Large intestine (tissue), 3 donors: ENCODE measurements at regions not wholly inside any gene's neighbourhood (a gene's known extent, or its start where the extent isn't known, plus 50 kb on each side); places are given as distances from the start of the nearest gene placed in this dataset.

Source experiments
- DNase-seq, 2 donors: peaks; one replicate each; pipeline versions ENCODE4 v3.0.0 to v3.0.0-alpha.2; 2013
- H3K27ac ChIP-seq: one replicate; pipeline ENCODE4 v1.5.1; 2013; ENCODE audit warnings: low read length
- H3K27me3 ChIP-seq: 2 replicates; pipeline ENCODE4 v1.6.1; 2013; ENCODE audit warnings: low read length; ENCODE audit not compliant: control insufficient read depth, insufficient read depth
- H3K36me3 ChIP-seq: 2 replicates; pipeline ENCODE4 v1.6.1; 2013; ENCODE audit warnings: low read length; ENCODE audit not compliant: control insufficient read depth, insufficient read depth
- H3K4me1 ChIP-seq: one replicate; pipeline ENCODE4 v1.6.1; 2013; ENCODE audit warnings: low read length; ENCODE audit not compliant: control insufficient read depth, insufficient read depth
- H3K4me3 ChIP-seq: one replicate; pipeline ENCODE4 v1.5.1; 2013; ENCODE audit warnings: low read length
- H3K9me3 ChIP-seq: one replicate; pipeline ENCODE4 v1.6.1; 2013; ENCODE audit warnings: mild to moderate bottlenecking, low read depth, low read length, moderate library complexity; ENCODE audit not compliant: control insufficient read depth
- WGBS: methylation state at CpG from one replicate; pipeline ENCODE4 v1.1.5; 2013; ENCODE audit warnings: low lambda C conversion rate; ENCODE audit not compliant: insufficient coverage; 5-methylcytosine and 5-hydroxymethylcytosine counted together

DNA sequence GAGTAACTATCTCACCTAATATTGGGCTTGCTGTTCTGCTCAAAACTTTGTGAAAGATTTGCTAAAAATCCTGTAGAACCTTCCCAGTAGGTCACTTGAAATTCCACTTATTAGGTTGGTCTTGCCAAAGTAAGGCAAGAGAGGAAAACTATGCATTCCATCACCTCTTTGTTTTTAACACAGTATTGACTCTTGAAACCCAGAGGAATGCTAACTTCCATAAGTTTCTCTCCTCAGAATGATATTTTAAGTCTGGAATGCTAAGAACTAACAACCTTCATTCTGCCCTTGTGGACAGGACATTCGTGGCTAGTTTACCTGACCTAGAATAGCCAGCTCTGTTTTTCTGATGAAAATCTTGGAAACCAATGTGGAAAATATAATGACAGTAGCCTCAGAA is 154.5 kb downstream of the TMCO5A start:
- no peaks in the 10 kb centered on the region for H3K9me3 ChIP-seq
- 83% methylated on average over 1 of the region's 1 CpG for WGBS
- H3K27me3 ChIP-seq: no peaks in the 10 kb centered on the region
- no peaks in the 10 kb centered on the region for H3K4me1 ChIP-seq
- no peaks in the 10 kb centered on the region for H3K36me3 ChIP-seq
- no peak overlapping the region for H3K4me3 ChIP-seq
- no peak overlapping the region for H3K27ac ChIP-seq
- no peak for DNase-seq

DNA sequence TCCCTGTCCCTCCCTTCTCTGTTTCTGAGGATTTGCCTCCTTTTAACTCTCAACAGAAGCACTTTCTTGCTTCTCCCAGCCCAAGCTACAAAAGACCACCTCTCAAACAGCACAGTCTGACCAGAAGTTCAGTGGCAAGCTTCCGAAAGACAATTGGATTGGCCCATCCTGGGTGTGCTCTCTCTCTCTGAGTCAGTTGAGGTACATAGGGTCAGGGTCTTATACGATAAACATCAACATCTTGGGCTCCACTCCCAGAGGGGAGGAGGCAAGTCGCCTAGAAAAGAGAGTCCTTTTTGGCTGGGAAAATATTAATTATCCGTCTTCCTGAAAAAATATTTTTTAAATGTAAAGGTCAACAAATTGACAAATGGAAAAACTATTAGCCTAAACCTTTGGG is 155.8 kb downstream of the TMCO5A start:
- H3K4me3 ChIP-seq: no peak overlapping the region
- H3K27ac ChIP-seq: no peak overlapping the region
- H3K36me3 ChIP-seq: no peaks in the 10 kb centered on the region
- H3K9me3 ChIP-seq: no peaks in the 10 kb centered on the region
- DNase-seq: no peak
- H3K27me3 ChIP-seq: no peaks in the 10 kb centered on the region
- WGBS: 90% methylated on average over 1 of the region's 4 CpGs
- H3K4me1 ChIP-seq: no peaks in the 10 kb centered on the region

DNA sequence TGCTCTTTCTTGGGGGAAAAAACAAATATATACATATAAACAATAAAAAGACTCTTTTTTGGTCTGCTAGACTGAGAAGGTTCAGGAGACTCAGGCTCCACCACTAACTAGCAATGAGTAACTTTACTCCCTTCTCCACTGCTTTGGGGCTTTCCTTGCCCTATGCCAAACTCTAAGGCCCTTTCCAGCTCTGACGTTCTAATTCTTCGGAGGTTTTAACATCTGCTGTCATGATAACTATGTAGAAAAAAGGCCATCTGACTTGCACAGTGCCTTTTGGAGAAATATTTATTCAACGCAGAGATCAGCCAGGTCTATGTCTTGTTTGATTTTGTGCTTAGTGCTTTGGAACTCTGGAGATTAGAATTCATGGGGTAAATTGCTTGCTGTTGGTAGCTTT is 156.2 kb downstream of the TMCO5A start:
- DNase-seq: no peak
- no peaks in the 10 kb centered on the region for H3K9me3 ChIP-seq
- no peaks in the 10 kb centered on the region for H3K36me3 ChIP-seq
- H3K4me1 ChIP-seq: no peaks in the 10 kb centered on the region
- no peaks in the 10 kb centered on the region for H3K27me3 ChIP-seq
- no CpG with 5 or more reads among the region's 3 CpGs for WGBS
- H3K4me3 ChIP-seq: no peak overlapping the region
- no peak overlapping the region for H3K27ac ChIP-seq

DNA sequence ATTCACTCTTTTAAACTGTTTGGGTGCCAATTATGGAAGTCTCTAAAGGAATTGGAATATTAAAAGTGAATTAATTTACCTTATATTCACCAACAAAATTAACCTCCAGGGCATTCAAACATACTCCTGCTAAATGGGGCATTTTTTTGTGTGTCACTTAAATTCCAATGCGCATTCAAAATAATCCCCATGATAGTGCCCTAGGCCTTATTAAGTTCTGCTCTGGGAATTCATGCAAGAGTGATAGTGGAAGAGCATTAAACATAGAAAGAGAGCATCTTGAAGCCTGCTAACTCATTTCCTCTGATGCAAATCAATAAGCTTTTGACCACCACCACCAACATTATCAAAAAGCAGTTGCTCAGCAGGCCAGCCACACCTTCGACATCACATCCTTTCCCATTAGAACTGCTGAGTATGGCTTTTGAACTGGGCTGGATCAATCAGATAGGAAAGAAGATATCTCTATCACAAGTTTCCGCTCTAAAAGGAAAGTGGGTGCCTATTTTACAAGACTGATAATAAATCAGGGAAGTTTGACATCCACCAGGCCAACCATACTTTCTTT is 156.7 kb downstream of the TMCO5A start:
- no peaks in the 10 kb centered on the region for H3K27me3 ChIP-seq
- no peaks in the 10 kb centered on the region for H3K36me3 ChIP-seq
- H3K4me1 ChIP-seq: no peaks in the 10 kb centered on the region
- no CpG with 5 or more reads among the region's 3 CpGs for WGBS
- H3K4me3 ChIP-seq: no peak overlapping the region
- H3K9me3 ChIP-seq: no peaks in the 10 kb centered on the region
- no peak for DNase-seq
- no peak overlapping the region for H3K27ac ChIP-seq

DNA sequence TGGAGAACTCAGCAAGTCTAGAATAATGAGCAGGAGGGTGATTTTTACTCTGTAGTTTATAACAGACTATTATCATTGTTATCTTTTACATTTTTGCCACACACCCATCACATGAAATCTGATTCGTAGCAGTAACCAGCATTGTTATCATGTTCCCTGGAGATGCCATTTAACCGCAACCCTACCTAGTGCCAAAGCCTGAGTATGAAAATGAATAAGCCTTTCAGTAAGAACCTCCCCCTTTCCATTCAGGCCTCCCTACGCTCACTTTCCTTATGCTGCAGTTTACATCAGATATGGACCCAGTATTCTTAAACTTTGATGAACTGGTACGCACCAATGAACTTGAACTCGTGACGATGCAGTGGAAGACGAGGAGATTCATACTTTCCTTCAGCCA is 158.7 kb upstream of the SPRED1 start:
- no peak overlapping the region for H3K4me3 ChIP-seq
- no peaks in the 10 kb centered on the region for H3K27me3 ChIP-seq
- H3K27ac ChIP-seq: no peak overlapping the region
- WGBS: no CpG with 5 or more reads among the region's 7 CpGs
- DNase-seq: no peak
- H3K9me3 ChIP-seq: no peaks in the 10 kb centered on the region
- no peaks in the 10 kb centered on the region for H3K36me3 ChIP-seq
- H3K4me1 ChIP-seq: no peaks in the 10 kb centered on the region

DNA sequence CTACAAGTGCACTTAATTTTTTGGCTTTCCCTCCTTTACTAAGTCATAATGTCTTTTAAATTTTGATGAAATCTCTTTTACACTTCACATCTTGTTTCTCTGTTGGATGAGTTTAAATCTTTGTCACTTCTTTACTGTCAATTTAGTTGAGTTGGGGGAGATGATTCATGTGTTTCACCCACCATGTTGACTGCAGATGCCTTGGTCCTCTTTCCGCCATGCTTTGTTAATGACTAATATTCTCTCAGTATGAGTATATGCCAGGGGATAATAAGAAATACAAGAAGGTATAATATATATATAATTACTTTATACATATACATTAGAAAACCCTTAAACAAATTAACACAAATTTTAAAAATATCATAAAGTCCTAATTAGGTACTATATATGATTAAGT is 149.7 kb upstream of the SPRED1 start:
- Histone ChIP-seq H3K9me3 (peaks cover 2% of the 10 kb centered on the region), H3K4me3 (no peak overlapping the region), H3K4me1 (peaks cover 3% of the 10 kb centered on the region), H3K27ac (no peak overlapping the region), H3K27me3 (no peaks in the 10 kb centered on the region), H3K36me3 (no peaks in the 10 kb centered on the region)
- DNase-seq: no peak
- no CpG with 5 or more reads among the region's 1 CpG for WGBS

DNA sequence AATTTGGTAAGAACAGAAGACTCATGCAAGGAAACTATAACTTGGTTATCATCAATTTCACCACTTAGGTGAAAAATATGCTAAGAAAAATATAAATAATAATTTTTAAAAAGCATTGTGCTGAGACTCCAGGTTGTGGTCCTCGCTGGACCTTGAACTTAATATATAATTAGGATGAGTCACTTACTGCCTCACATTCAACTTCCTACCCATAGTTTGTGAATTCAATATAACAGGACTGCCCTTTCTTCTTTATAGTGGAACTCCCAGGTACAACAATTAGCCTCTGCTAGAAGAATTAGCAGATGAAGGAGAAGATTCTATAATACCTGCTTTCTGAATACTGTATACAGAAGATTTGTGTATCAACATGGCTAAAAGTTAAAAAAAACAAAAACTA is 149.1 kb upstream of the SPRED1 start:
- no peaks in the 10 kb centered on the region for H3K27me3 ChIP-seq
- H3K9me3 ChIP-seq: peaks cover 2% of the 10 kb centered on the region
- H3K4me3 ChIP-seq: no peak overlapping the region
- no peak for DNase-seq
- H3K27ac ChIP-seq: no peak overlapping the region
- WGBS: no CpG with 5 or more reads among the region's 1 CpG
- no peaks in the 10 kb centered on the region for H3K36me3 ChIP-seq
- H3K4me1 ChIP-seq: peaks cover 3% of the 10 kb centered on the region

DNA sequence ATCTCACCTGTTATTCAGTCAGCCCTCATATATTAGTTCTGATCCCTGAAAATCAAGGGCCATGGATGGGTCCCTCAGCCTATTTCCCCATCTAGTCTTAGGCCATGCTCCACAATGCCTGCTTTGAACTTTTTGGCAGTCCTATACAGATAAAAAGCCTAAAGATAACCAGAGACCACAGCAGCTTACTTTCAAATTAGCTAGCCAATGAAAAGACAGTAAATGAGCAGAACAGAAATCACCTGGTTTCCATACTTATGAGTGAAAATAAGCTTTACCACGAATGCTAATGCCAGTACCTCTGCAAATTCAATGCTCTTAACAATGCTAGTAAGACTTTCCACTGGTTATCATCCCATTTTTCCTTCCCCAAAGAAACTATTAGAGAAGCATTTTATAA is 141.6 kb upstream of the SPRED1 start:
- no peak for DNase-seq
- Histone ChIP-seq H3K27ac (no peak overlapping the region), H3K4me1 (no peaks in the 10 kb centered on the region), H3K36me3 (no peaks in the 10 kb centered on the region), H3K9me3 (no peaks in the 10 kb centered on the region), H3K27me3 (no peaks in the 10 kb centered on the region), H3K4me3 (no peak overlapping the region)
- WGBS: no CpG with 5 or more reads among the region's 1 CpG

DNA sequence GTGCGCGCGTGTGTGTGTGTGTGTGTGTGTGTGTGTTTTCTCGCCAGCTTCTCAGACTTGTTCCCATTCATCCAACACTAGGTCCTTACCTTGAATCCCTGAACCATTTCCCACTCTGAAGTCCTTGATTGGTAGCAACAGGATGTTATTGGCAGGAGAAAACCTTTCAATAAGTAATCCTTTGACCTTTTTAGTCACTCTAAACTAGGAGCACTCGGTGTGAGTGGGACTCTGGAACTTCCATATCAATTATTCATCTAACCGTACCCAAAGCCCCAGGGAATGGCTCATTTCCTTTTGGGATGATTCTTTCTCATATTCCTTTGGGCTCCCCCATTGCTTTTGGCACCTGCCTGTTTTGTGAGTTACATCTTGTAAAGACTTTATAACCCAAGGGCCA is 140.2 kb upstream of the SPRED1 start:
- Histone ChIP-seq H3K36me3 (no peaks in the 10 kb centered on the region), H3K9me3 (no peaks in the 10 kb centered on the region), H3K27ac (no peak overlapping the region), H3K27me3 (no peaks in the 10 kb centered on the region), H3K4me1 (no peaks in the 10 kb centered on the region), H3K4me3 (no peak overlapping the region)
- no CpG with 5 or more reads among the region's 6 CpGs for WGBS
- no peak for DNase-seq

DNA sequence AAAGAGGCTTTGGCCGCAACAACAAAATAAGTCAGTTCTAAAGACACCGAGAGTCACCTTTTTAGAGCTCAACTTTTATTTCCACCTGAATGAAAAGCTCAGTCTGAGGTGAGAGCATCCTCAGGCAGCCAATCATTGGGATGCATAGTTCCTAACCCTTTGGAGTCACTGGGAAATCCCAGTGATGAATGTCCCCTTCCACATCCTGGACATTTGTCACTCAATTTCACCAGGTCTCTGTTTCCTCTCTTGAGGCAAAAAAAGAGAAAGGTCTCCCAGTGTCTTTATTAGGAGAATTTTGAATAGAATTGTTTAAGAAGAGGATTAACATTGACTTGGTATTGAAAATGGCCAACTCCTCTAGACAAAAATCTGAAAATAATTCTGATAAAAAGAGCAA is 137.5 kb upstream of the SPRED1 start:
- Histone ChIP-seq H3K36me3 (no peaks in the 10 kb centered on the region), H3K9me3 (no peaks in the 10 kb centered on the region), H3K4me3 (no peak overlapping the region), H3K4me1 (no peaks in the 10 kb centered on the region), H3K27me3 (no peaks in the 10 kb centered on the region), H3K27ac (no peak overlapping the region)
- WGBS: no CpG with 5 or more reads among the region's 2 CpGs
- no peak for DNase-seq

DNA sequence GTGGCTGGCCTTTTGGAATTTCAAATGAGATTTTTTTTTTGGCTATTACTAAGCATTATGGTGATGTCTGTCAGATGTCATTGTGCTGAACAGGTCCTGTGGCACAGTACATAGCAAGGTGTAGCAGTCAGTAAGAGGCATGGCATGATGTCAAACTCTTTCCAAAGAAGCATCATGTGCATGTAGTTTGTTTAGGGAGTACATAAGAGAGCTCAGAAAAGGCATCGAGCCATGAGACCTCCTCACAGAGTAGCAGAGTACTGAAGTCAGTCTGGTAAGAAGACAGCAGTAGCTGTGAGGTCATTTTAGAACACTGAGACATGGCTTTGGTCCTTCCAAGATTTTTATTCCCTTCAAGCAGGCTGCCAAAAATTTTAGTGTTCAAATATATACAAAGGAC is 134.9 kb upstream of the SPRED1 start:
- no peak overlapping the region for H3K4me3 ChIP-seq
- H3K36me3 ChIP-seq: no peaks in the 10 kb centered on the region
- H3K9me3 ChIP-seq: no peaks in the 10 kb centered on the region
- WGBS: 100% methylated on average over 1 of the region's 1 CpG
- no peak for DNase-seq
- H3K4me1 ChIP-seq: no peaks in the 10 kb centered on the region
- no peaks in the 10 kb centered on the region for H3K27me3 ChIP-seq
- no peak overlapping the region for H3K27ac ChIP-seq
